ENCODE measurements at regions not wholly inside any gene's neighbourhood (a gene's known extent, or its start where the extent isn't known, plus 50 kb on each side); places are given as distances from the start of the nearest gene placed in this dataset.

- TF ChIP-seq FOXA1 (IDR thresholded peaks at IDR 0.05): no peak
- no peak for TF ChIP-seq FOXA1 (CRISPR knock-in tag; IDR thresholded peaks at IDR 0.05)
- no peak for TF ChIP-seq EZH2 (conservative IDR thresholded peaks at IDR 0.05; ENCODE audit: low read depth, low read length)
These were observed 334.8 kb upstream of the LARGE1 start for GRCh38 chr22:34255042-34255441.

All from HepG2 (cell line).